NCI-H1105 treated with DMSO at 0.1 percent for 48 hours (cell line): ENCODE measurements at regions not wholly inside any gene's neighbourhood (a gene's known extent, or its start where the extent isn't known, plus 50 kb on each side); places are given as distances from the start of the nearest gene placed in this dataset.
A peak's percentile ranks its signal among the peaks of the same experiment; 100 is the strongest.

Experiments used
- DNase-seq: peaks from one replicate; lab custom pipeline; 2025; lab: John Stamatoyannopoulos, UW

DNA sequence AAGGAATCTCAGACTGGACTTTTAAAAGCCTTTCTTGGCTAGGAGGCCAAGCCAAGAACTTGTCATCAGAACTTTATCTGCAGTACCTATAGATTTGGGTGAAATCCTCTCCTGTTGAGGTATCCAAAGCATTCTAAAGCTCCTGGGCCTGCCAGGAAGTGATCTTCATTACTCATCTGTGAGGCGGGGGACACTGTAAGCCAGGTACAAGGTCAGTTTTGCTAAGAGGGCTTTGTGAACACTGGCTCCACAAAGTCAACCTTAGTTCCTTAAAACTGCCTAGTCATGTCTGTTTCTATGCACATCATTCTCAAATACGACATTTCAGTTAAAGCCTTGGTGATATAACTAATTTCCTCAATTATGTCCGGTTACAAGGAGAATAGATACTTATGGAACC is 236.7 kb downstream of the PIK3R1 start:
- no peak for DNase-seq

DNA sequence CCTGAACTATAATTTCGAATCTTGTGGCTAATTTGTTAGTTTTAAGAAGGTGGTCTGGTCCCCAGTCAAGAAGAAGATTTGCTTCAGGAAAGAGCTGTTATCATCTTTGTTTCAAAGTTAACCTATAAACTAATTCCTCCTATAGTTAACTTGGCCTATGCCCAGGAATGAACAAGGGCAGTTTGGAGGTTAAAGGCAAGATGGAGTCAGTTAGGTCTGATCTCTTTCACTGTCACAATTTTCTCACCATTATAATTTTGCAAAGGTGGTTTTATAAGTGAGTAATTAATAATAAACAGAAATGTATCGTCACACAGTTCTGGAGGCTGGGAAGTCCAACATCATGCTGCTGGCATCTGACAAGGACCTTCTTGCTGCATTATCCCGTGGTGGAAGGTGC is 238.6 kb downstream of the PIK3R1 start:
- DNase-seq = no peak

DNA sequence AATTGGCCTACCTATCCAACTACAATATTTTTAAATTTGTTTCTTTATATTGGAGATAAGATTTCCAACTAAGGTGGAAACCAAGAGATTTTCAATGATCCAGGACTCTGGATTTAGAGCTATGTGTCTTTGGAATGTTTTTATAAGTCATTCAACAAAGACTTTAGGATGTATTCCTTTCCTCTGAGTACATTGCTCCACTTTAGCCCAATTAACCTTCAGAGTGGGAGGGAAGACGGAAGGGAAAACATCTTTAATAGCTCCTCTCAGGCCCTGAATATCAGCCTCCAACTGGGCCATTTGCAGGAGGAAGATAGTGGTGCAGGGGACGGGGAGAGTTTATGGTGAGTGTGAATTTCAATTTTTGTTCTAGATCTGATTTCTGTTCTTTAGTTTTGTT is 239.2 kb downstream of the PIK3R1 start:
- no peak for DNase-seq

DNA sequence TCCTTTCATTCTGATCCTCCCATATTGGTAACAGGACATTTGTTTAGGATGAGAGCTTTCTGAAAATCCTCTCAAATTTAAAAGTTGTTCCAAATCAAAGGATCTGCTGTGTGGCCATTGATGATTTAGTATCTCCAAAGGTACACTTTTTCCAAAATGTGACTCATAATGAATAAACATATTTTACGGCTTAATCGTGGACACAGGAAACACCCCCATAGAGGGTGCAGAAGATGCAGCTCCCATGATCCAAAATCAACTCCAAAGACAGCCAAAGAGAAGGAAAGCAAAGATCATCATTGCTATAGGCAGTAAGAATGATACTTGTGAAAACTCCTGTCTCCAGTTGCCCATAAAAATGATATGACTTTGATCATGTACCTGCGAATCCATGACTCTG is 239.7 kb downstream of the PIK3R1 start:
- DNase-seq = no peak

DNA sequence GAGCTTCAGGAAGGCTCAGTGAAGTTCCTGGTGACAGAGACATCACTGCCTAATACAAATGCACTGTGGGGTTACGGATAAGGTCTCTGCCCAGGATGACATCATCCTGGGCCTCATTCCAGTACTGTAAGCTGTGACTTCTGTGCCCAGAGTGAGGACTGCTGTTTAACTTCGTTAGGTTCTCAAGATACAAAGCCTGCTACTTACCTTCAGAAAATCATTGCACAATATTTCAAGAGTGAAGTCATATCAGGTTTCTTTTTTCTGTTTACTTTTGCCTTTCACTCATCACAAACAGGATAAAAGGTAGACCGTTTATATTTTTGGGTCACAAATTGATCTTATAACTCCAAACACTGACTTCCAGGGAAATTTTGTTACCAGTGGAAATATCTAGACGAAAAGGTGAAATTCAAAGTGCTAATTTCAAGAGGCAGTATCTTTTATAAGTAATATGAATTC is 241.2 kb downstream of the PIK3R1 start:
- DNase-seq = no peak

DNA sequence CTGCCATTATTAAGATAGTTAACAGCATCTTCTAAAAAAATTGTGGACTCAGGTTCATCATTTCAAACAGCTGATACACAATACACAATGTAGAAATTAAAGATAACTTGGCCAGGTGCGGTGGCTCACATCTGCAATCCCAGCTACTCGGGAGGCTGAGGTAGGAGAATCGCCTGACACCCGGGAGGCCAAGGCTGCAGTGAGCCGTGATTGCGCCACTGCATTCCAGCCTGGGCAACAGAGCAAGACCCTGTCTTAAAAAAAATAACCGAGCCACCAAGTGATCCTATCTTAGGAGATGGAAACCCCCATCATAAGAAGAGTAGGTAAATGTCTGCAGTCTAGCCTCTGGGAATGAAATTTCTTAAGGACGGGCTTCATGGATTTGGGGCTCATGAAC is 241.7 kb downstream of the PIK3R1 start:
- no peak for DNase-seq

DNA sequence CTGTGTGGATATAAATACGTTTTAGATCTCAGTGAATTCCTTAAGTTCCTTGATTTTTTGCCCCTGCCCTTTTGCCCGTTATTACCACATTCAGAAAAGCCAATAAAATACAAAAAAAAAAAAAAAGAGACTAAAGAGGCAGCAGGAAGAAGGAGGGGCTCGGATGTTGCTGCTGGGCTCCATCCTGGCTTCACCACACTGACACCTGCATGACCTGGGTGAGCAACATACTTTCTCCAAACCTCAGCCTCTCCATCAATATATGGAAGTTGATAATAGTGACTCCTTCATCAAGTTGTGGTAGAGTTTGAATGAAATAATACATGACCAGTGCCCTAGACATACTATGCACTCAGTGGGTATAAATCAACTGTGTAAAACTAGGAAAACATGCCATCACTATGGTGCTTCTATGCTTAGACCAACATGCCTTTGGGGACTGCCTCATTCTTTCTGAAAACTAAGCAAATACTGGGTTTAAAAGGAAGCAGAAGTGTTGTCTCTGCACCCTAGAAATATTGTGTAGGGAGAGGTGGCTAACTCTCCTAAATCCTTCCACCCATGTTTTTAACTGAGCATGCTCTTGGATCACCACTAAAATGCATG is 243.0 kb downstream of the PIK3R1 start:
- no peak for DNase-seq

DNA sequence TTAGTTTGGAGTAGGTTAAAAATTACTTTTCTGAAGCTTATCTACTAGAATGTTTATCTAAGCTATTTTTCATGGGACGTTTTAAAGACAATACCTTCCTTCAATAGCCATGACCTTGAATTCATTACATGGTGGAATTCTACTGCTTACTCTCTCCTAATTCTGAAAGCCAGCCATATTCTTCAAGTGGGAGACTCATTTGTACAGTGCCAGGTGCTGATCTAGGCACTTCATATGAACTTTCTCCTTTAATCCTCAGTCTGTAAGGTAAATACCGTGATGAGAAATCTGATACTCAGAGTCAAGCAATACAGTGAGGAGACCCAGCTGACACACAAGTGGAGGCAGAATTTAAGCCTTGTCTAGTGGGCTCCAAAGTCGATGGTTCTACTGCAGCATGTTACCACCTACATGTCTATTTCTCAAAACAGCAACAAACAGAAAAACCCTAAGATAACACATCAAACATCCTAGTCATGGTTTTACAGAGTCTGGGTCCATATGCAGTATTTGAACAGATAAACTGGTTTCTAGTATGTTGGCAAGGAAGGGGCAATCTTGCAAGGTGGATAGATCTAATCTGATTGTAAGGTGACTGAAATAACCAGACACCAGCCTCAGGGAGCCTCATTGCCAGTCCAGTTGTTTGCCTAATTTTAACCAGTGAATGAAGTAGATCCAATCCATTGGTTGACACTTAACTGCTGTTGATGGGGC is 243.7 kb downstream of the PIK3R1 start:
- peak; percentile 20 for DNase-seq

DNA sequence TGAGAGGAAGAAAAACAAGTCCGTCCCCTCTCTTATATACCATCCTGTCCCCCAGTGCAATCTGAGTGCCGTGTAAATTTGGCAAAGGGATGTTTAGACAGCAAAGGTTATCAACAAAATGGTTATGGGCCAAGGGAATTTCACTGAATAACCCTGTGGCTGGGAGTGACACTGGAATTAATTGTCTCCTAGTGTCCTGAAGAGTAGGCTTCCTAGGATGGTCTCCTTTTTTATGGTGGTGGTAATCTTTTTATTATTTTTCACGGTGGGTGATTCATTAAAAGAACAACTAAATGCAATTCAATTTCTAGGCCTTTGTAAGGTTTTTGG is 244.2 kb downstream of the PIK3R1 start:
- no peak for DNase-seq

DNA sequence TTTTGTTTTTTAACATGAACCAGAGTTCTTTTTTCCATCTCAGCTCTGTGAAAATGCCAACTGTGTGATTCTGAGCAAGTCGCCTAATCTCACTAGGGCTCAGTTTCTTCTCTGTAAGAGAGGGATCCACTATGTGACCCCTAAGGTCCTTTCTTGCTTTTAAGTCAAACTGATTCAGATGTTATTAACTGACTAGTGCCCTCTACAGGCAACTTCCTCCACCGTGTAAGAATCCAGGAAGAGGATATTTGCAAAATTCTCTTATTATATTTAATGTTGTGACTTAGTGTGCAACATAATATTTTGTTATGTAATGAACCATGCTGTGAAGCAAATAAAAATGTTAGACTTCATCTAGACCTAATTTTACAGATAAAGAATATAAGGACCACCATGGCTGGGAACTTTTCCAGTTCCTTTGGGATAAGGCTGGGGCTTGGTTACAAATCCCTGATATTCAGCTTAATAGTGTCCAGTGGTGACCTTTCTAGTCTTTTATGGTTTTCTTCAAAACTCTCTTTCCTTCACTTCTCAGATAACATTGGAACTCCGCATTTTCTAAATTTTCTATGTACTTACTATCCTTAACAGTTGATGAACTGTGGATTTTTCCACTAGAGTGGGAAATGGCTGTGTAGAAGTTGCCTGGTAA is 244.7 kb downstream of the PIK3R1 start:
- DNase-seq = no peak

DNA sequence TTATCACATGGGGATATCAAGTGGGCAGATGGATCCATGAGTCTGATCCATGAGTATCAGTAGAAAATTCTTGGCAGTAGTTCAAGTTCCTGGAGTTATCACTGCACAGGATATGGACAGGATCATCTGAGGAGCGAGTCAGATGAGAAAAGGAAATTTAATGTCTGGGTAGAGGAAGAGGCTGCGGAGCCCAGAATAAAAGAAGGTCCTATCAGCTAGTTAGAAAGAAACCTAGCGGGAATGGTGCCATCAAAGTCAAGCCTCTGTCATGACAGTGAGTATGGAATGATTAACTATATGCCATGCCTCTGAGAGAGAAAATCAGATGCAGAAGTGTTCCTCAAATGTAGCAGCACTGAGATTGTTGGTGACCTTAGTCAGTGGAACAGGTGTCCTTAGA is 248.1 kb downstream of the PIK3R1 start:
- DNase-seq = no peak

DNA sequence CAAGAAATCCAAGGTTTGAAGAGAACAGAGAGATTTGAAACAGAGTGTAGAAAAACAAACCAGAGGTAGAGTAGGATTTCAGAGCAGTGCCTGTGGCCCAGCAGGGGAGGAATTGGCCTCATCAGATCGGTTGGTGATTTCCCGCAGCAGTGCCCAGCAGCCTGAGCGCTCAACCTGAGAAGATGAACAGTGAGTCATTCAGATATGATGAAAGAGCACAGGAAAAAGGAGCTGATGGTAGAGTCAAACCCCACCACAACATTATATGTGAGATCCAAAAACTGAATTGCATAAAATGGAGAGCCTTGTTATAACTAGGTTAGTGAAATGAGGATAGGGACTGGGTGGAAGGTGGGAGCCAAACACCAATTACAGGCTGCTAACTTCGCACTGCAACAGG is 248.9 kb downstream of the PIK3R1 start:
- no peak for DNase-seq

DNA sequence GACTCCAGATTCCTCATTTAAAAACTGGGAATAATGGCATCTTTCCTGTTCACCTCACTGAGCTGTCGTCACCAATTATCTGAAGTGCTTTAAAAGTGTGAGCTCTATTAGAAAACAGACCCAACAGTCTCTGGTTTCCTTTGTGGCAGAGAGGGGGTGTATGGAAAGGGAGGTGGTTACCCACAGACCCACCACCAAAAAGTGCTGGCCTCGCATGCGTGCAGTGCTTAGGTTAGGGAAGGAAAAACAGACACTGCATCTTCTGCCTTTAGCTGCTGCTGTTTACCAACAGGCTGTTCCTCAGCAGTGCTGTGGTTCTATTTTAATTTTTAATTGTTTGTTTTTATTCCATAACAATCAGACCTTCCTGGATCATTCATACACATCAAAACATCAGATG is 249.6 kb downstream of the PIK3R1 start:
- no peak for DNase-seq

DNA sequence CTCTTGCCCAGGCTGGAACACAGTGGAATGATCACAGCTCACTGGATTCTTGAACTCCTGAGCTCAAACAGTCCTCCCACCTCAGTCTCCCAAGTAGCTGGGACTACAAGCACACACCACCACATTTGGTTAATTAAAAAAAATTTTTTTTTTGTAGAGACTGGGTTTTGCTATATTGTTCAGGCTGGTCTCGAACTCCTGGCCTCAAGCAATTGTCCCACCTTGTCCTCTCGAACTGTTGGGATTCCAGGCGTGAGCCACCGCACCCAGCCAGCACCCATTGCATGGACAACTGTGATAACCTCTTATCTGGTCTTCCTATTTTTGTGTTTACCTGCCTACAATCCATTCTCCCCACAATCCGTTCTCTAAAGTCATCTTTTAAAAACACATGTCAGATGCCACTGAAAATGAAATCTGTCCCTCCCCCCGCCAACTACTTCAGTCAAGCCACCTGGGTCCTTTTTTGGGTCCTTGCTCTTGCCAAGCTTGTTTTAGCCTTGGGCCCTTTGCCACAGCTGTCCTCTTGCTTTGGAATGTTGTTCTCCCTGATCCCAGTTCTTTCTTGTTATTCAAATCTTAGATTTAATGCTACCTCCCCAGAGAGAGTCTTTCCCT is 250.5 kb downstream of the PIK3R1 start:
- no peak for DNase-seq

DNA sequence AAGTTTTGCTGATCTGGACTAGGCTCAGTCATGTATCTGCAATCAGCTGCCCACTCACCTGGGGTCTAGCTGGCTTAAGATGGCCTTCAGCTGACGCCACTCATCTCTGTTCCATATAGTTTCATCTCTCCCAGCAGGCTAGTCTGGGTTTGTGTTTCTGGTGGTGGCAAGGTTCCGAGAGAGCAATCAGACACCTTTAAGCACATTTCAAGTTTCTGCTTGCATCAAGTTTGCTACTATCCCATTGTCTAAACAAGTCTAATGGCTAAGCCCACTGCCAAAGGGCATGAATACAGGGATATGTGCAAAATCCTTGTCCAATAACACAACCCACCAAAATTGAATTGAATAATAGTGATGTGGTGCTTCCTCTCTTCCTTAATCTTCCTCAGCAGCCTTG is 251.7 kb downstream of the PIK3R1 start:
- DNase-seq = no peak

DNA sequence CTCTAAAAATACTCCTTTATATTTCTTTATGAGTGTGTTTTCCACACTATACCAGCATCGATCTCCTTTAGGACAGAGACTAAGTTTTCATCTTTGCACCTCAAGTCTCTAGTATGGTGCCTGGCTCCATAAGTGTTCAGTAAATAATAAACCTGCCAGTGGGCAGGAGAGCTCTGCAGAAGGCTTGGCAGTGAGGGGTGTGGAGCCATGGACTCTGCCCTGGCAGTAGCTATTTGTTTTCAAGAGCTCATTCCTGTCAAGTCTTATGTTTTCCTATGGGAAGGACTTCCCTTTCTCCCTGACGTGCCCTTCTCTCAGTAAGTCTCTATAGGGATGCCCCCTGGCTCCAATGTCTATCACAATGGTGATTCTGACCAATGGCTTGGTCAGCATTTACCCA is 252.2 kb downstream of the PIK3R1 start:
- no peak for DNase-seq

DNA sequence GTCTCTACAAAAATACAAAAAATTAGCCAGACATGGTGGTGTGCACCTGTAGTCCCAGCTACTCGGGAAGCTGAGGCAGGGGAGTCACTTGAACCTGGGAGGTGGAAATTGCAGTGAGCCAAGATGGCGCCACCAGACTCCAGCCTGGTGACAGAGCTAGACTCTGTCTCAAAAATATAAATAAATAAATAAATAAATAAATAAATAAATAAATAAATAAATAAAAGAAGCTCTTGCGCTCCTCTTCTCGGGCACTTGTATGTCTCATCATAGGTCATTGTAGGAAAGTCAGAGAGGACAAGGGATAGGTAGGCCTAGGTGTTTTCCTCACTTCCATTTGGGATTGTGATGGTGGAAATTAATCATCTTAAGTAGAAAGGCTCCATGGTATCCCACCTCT is 252.8 kb downstream of the PIK3R1 start:
- DNase-seq = no peak

DNA sequence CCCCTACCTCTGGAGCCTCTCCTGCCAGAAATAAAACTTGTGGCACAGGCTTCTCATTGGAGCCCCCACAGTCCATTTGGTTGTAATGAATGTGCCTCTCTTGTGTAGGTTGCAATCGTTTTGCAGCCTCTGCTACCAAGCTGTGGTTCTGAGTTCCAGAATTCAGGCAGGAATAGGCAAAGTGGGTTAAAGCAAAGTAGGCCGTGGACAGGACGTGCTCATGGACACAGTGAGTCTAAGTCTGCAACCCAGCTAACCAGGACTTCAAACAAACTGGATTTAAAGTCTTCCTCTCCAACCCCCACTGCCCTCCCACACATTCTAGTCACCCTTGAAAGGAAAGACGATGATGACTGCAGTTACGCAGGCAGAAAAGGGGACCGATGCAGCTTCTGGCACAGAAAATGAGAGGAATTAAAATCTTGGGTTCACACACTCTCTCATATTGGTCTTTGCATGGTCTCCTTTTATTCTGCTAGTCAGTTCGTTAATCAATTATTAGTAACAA is 260.0 kb downstream of the PIK3R1 start:
- DNase-seq = no peak

DNA sequence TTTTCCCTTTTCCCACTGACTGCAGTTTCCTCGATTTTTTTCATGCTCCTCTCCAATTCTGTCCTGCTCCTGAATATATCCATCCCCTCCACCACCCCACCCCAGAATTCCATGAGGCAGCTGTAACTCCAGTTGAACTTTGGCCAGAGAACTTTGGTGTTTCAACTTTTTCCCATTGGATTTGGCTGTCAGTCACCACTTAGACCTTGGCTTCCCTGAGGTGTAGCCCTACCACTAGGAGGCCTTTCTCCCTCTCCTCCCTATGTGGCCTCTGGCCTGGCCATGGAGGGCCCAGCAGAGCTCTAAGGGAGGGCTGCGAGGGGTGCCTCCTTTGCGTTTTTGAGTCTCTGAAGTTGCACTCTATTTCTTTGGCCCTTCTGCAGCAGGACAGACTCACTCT is 261.3 kb downstream of the PIK3R1 start:
- no peak for DNase-seq

DNA sequence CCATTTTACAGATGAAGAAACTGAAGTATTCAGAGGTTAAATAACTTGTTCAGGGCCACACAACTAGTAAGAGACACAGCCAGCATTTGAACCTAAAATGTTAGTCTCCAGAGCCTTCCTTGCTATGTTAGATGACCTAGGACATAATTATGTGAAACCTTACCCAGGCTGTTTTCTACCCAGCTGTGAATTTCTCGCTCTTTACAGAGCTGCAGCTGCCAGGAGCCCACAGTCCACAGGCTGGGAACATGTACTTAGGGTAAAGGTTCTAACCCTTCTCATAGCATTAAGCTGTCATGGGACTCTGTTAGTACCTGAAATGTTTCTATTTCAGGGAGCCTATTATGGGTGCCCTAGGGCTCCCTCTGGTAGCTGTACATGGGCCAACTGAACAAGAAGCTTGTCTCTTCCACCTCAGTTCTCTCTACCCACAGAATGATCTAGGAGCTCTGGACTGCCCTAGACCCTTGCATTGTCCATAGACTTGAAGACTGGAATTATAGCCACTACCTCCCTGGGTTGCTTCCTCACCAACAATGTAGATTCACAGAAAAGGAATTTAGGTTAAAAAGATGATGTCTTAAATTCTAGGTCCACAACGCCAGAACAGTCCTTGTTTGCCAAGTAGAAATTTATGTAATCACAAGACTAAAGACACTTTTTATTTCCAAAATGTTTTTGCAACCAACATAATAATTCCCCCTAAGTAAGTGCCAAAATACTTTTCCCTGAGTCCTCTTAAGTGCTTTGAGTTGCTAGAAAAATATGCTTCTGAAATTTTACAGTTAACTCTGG is 262.9 kb downstream of the PIK3R1 start:
- no peak for DNase-seq

DNA sequence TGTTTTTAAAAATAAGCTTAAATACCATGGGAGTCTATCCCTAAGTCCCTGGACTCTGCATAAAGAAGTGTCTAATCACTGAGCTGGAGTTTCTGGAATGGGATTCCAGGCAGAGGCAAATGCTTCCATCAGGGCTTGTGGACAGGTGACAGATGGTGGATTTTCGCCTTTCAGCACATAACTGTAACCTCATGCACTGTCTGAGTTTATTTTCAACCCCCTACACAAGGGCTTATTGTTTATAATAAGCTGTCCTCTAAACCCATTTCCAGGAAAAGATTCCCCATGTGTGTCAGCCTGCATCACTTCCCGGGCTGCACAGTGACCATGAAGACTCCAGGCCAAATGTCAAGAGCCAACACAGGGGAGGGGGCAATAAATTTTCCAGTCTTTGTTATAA is 264.0 kb downstream of the PIK3R1 start:
- no peak for DNase-seq

DNA sequence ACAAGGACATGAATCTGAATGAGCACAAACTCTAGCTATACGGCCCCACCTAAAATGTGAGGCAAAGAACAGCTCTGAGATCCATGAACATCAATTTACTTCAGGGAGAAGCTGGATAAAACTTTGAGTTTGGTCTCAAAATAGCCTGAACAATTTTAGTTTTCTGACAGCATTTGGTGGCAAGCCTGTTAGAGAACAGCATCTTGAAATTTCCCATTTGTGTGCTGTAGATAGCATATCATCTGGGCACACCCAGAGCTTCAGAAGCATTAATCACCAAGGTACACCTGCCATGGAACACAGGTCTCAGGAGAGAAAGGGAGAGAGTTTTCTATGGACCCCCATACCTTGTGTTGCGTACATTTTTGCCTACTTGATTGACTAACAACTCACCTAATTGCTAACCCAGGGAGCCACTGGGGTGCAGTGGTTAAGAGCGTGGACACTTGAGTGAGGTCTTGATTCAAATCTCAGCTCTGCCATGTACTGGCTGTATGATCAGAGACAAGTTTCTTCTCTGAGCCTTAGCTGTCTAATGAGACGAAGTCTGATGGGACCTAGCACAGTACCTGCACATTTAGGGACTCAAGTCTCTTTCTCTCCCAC is 264.9 kb downstream of the PIK3R1 start:
- no peak for DNase-seq
